IPS-18a (cell line): ENCODE measurements at regions not wholly inside any gene's neighbourhood (a gene's known extent, or its start where the extent isn't known, plus 50 kb on each side); places are given as distances from the start of the nearest gene placed in this dataset.

Experiments used
- H3K27ac ChIP-seq: one replicate; pipeline ENCODE4 v1.5.1; 2013; ENCODE audit warnings: low read length
- H3K27me3 ChIP-seq: one replicate; pipeline ENCODE4 v1.6.1; 2013; ENCODE audit warnings: mild to moderate bottlenecking, low read length; ENCODE audit not compliant: control insufficient read depth, insufficient read depth
- H3K36me3 ChIP-seq: one replicate; pipeline ENCODE4 v1.6.1; 2013; ENCODE audit warnings: low read depth, low read length; ENCODE audit not compliant: control insufficient read depth
- H3K4me1 ChIP-seq: one replicate; pipeline ENCODE4 v1.6.1; 2013; ENCODE audit warnings: low read depth, low read length; ENCODE audit not compliant: control insufficient read depth
- H3K4me3 ChIP-seq: one replicate; pipeline ENCODE4 v1.5.1; 2013; ENCODE audit warnings: low read length
- H3K9ac ChIP-seq: one replicate; pipeline ENCODE4 v1.6.1; 2013; ENCODE audit warnings: mild to moderate bottlenecking, low read length, moderate library complexity
- H3K9me3 ChIP-seq: one replicate; pipeline ENCODE4 v1.6.1; 2013; ENCODE audit warnings: low read depth, low read length; ENCODE audit not compliant: control insufficient read depth

- H3K27ac ChIP-seq = no peak overlapping the region
- H3K4me1 ChIP-seq = peaks cover 12% of the 10 kb centered on the region
- H3K36me3 ChIP-seq = no peaks in the 10 kb centered on the region
- no peak overlapping the region for H3K9ac ChIP-seq
- H3K9me3 ChIP-seq = no peaks in the 10 kb centered on the region
- no peaks in the 10 kb centered on the region for H3K27me3 ChIP-seq
- H3K4me3 ChIP-seq = no peak overlapping the region
Observed at GRCh38 chr16:49054606-49055005, 227.0 kb downstream of the CBLN1 start.

GRCh38 chr16:49052846-49053245 lies 228.8 kb downstream of the CBLN1 start:
- no peaks in the 10 kb centered on the region for H3K36me3 ChIP-seq
- no peak overlapping the region for H3K27ac ChIP-seq
- H3K9me3 ChIP-seq = no peaks in the 10 kb centered on the region
- no peaks in the 10 kb centered on the region for H3K27me3 ChIP-seq
- no peak overlapping the region for H3K9ac ChIP-seq
- no peak overlapping the region for H3K4me3 ChIP-seq
- H3K4me1 ChIP-seq = peaks cover 12% of the 10 kb centered on the region

GRCh38 chr16:49051576-49051975 lies 230.1 kb downstream of the CBLN1 start:
- Histone ChIP-seq H3K27me3 (no peaks in the 10 kb centered on the region), H3K9me3 (no peaks in the 10 kb centered on the region), H3K27ac (no peak overlapping the region), H3K4me3 (no peak overlapping the region), H3K9ac (no peak overlapping the region), H3K36me3 (no peaks in the 10 kb centered on the region), H3K4me1 (peaks cover 12% of the 10 kb centered on the region)

GRCh38 chr16:49050607-49051006 lies 231.0 kb downstream of the CBLN1 start:
- Histone ChIP-seq H3K27me3 (no peaks in the 10 kb centered on the region), H3K4me3 (no peak overlapping the region), H3K9ac (no peak overlapping the region), H3K36me3 (no peaks in the 10 kb centered on the region), H3K9me3 (no peaks in the 10 kb centered on the region), H3K27ac (no peak overlapping the region), H3K4me1 (peaks cover 5% of the 10 kb centered on the region)

GRCh38 chr16:49049644-49050043 lies 232.0 kb downstream of the CBLN1 start:
- Histone ChIP-seq H3K36me3 (no peaks in the 10 kb centered on the region), H3K9ac (no peak overlapping the region), H3K4me1 (peaks cover 3% of the 10 kb centered on the region), H3K4me3 (no peak overlapping the region), H3K9me3 (no peaks in the 10 kb centered on the region), H3K27me3 (no peaks in the 10 kb centered on the region), H3K27ac (no peak overlapping the region)

- H3K27ac ChIP-seq = no peak overlapping the region
- no peaks in the 10 kb centered on the region for H3K27me3 ChIP-seq
- peaks cover 3% of the 10 kb centered on the region for H3K4me1 ChIP-seq
- no peaks in the 10 kb centered on the region for H3K36me3 ChIP-seq
- H3K4me3 ChIP-seq = no peak overlapping the region
- H3K9ac ChIP-seq = no peak overlapping the region
- no peaks in the 10 kb centered on the region for H3K9me3 ChIP-seq
Observed at GRCh38 chr16:49049191-49049590, 232.4 kb downstream of the CBLN1 start.

GRCh38 chr16:49048557-49048956 lies 233.1 kb downstream of the CBLN1 start:
- no peak overlapping the region for H3K4me3 ChIP-seq
- no peaks in the 10 kb centered on the region for H3K9me3 ChIP-seq
- no peak overlapping the region for H3K9ac ChIP-seq
- H3K27me3 ChIP-seq = no peaks in the 10 kb centered on the region
- H3K27ac ChIP-seq = no peak overlapping the region
- H3K36me3 ChIP-seq = no peaks in the 10 kb centered on the region
- peaks cover 3% of the 10 kb centered on the region for H3K4me1 ChIP-seq

- H3K27ac ChIP-seq = no peak overlapping the region
- no peak overlapping the region for H3K4me3 ChIP-seq
- H3K9ac ChIP-seq = no peak overlapping the region
- H3K27me3 ChIP-seq = no peaks in the 10 kb centered on the region
- H3K9me3 ChIP-seq = no peaks in the 10 kb centered on the region
- H3K4me1 ChIP-seq = no peaks in the 10 kb centered on the region
- no peaks in the 10 kb centered on the region for H3K36me3 ChIP-seq
Observed at GRCh38 chr16:49036126-49036525, 245.5 kb downstream of the CBLN1 start.

GRCh38 chr16:49027420-49027819 lies 254.2 kb downstream of the CBLN1 start:
- H3K9ac ChIP-seq = no peak overlapping the region
- no peaks in the 10 kb centered on the region for H3K9me3 ChIP-seq
- H3K27me3 ChIP-seq = no peaks in the 10 kb centered on the region
- no peak overlapping the region for H3K27ac ChIP-seq
- H3K4me3 ChIP-seq = no peak overlapping the region
- no peaks in the 10 kb centered on the region for H3K36me3 ChIP-seq
- peaks cover 14% of the 10 kb centered on the region for H3K4me1 ChIP-seq

GRCh38 chr16:49026566-49027181 lies 255.0 kb downstream of the CBLN1 start:
- no peak overlapping the region for H3K4me3 ChIP-seq
- no peak overlapping the region for H3K9ac ChIP-seq
- no peaks in the 10 kb centered on the region for H3K27me3 ChIP-seq
- H3K36me3 ChIP-seq = no peaks in the 10 kb centered on the region
- H3K9me3 ChIP-seq = no peaks in the 10 kb centered on the region
- no peak overlapping the region for H3K27ac ChIP-seq
- peaks cover 20% of the 10 kb centered on the region for H3K4me1 ChIP-seq

- H3K27ac ChIP-seq = no peak overlapping the region
- H3K4me1 ChIP-seq = peaks cover 38% of the 10 kb centered on the region
- H3K9ac ChIP-seq = no peak overlapping the region
- no peaks in the 10 kb centered on the region for H3K27me3 ChIP-seq
- no peak overlapping the region for H3K4me3 ChIP-seq
- H3K9me3 ChIP-seq = no peaks in the 10 kb centered on the region
- no peaks in the 10 kb centered on the region for H3K36me3 ChIP-seq
Observed at GRCh38 chr16:49024896-49025295, 256.7 kb downstream of the CBLN1 start.

- H3K27me3 ChIP-seq = no peaks in the 10 kb centered on the region
- H3K9me3 ChIP-seq = no peaks in the 10 kb centered on the region
- H3K27ac ChIP-seq = no peak overlapping the region
Observed at GRCh38 chr16:49024016-49024415, 257.6 kb downstream of the CBLN1 start.

More at GRCh38 chr16:49024016-49024415, 257.6 kb downstream of the CBLN1 start:
- Histone ChIP-seq H3K9ac (no peak overlapping the region), H3K4me1 (peaks cover 46% of the 10 kb centered on the region), H3K36me3 (no peaks in the 10 kb centered on the region), H3K4me3 (no peak overlapping the region)
